Activated CD8-positive, alpha-beta memory T cell treated with anti-CD3 and anti-CD28 coated beads for 1 hour (primary cell): ENCODE measurements at regions not wholly inside any gene's neighbourhood (a gene's known extent, or its start where the extent isn't known, plus 50 kb on each side); places are given as distances from the start of the nearest gene placed in this dataset.
"Not testable (repeated sequence)": the region's sequence is repeated elsewhere in the genome, so short reads cannot be mapped to it uniquely, and the experiment has no call there.

Experiments
- DNase-seq, 2 donors: peaks; one replicate each; pipeline ENCODE4 v3.0.0-alpha.2; 2020; ENCODE audit warnings: low read depth in 1 of 2; ENCODE audit errors: extremely low read depth in 1 of 2

DNA sequence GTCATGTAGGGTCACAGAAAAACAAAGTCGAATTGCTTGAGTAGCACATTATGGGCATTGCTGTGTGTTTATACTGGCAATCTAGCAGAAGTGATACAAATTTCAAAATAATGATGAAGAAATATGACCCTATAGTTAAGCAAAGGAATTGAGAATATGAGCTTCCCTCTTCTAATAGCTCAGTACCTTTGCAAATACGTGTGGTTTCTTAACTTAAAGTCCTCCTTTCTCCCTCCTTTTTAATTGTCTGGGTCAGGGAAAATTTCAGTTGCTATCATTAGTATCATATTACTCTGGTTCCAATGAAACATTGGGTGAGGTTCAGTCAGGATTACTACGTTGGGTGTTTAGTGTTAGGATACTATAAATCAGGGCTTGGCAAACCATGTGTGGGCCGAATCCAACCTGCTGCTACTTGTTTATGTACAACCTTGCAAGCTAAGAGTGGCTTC is 166.8 kb upstream of the CARMIL1 start:
- no peak for DNase-seq

DNA sequence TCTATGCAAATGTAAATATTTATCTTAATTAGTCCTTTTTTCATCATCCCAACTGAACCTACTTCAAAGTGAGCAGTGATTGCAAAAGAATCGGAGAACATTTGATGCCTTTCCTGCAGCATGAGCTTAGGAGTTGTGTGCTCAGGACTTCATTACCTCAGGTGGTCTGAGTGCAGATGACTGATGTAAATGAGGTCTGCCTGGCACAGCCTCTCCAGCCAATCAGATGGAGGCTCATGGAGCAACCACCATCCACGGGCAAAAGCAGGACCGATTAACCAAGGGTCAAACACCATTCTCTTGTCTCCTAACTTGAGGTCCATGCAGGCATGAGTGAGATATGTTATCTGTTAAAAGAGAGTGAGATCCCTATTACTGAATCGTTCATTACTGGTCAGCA is 165.7 kb upstream of the CARMIL1 start:
- no peak for DNase-seq

DNA sequence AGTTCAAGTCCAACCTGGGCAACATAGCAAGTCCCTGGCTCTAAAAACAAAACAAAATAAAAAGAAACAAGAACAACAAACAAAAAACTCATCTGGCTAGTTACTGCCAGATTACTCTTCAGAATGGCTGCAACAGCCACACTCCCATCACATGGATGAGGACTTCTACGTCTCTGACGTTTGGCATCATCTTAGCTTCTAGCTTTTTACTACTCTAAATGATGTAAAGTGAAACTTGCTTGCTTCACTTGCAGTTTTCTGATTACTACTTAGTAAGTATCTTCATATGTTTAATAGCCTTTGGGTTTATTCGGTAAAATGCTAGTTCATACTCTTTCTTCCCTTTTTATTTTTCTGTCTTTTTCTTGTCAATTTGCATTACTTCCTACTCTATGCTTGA is 161.1 kb upstream of the CARMIL1 start:
- no peak for DNase-seq

DNA sequence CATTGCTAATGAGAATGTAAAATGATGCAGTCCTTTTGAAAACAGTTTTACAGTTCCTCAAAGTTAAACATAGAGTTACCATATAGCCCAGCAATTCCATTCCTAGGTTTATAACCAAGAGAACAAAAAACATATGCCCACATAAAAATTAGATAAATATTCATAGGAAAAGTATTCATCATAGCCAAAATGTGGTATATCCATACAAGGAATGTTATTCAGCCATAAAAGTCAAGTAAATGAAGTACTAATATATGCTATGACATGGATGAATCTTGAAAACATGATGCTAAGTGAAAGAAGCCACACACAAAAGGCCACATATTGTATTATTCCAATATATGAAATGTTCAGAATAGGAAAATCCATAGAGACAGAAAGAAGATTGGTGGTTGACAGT is 158.0 kb upstream of the CARMIL1 start:
- no peak for DNase-seq

DNA sequence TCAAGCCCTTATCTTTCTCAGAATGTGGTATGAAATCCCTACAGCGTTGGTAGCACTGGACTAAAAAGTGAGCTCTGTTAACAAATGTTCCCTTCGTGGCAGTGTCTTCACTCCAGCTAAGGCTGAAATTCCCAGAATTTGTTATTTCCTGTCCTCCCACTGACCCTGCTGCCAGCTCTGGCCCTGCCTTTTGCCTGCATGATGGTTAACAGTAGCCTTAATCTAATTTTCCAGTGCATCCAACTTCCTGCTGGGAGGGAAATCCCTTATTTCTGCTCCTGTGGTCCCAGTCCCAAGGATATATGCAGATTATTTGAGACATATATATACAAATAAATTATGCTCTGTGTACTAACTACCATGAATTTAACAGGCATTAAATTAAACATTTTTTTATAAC is 157.2 kb upstream of the CARMIL1 start:
- DNase-seq = no peak

DNA sequence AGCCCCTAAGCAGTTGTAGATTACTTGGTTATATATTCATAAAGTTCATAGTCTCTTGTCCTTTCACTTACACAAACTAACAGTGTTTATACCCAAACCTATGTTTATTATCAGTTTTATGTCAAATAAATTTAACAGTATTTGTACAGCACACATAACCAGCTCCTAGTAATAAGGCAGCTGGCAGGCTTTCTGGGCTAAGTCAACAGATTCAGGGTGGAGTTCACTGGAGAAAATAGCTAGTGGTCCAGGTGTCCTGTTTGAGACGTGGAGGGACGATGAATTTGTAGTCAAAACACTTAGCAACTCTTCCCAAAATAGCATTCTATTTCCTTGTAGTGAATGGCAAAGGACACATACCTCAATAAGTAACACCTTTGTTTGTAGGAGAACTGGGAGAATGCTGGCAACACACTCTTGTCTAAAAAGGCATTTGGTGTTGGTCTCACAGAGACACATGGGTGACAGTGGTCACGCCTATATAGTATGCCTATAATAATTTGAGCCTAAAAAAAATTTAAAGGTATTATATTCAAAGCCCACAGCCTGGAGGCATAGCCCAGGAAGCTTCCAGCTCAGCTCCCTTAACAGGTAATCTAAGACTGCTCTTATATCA is 156.4 kb upstream of the CARMIL1 start:
- no peak for DNase-seq

DNA sequence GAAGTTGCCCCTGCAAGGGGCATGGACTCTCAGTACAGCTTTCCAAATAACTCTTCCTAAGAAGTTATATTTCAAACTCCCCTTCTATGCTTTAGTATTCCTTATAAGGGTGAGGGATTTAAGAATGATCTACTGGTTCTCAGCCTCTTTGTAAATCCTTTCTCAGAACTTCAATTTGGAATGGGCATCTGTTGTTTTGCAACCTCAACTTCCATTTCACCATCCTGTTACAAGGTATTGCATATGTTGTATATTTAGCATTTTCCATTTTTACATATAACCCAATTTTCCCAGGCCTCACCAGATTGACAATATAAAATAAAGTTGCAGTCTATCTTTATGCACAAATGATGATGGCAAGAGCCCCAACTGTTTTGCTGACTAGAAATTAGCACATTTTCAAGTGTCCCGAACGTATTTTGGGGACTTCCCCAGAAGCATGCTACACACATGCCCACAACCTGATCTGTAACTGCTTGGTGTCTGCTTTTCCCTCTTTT is 154.9 kb upstream of the CARMIL1 start:
- DNase-seq = no peak

DNA sequence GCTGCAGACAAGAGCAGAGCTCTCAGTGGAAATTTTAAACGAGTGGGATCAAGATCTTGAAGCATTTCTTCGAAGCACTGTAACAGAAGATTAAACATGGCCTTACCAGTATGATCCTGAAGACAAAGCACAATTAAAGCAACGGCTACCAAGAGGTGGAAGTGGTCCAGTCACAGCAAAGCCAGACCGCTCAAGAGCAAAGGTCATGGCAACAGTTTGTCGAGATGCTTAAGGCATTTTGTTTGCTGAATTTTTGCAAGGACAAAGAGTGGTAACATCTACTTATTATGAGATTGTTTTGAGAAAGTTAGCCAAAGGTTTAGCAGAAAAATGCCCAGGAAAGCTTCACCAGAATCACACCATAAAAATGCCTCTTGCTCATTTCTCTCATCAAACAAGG is 153.4 kb upstream of the CARMIL1 start:
- no peak for DNase-seq

DNA sequence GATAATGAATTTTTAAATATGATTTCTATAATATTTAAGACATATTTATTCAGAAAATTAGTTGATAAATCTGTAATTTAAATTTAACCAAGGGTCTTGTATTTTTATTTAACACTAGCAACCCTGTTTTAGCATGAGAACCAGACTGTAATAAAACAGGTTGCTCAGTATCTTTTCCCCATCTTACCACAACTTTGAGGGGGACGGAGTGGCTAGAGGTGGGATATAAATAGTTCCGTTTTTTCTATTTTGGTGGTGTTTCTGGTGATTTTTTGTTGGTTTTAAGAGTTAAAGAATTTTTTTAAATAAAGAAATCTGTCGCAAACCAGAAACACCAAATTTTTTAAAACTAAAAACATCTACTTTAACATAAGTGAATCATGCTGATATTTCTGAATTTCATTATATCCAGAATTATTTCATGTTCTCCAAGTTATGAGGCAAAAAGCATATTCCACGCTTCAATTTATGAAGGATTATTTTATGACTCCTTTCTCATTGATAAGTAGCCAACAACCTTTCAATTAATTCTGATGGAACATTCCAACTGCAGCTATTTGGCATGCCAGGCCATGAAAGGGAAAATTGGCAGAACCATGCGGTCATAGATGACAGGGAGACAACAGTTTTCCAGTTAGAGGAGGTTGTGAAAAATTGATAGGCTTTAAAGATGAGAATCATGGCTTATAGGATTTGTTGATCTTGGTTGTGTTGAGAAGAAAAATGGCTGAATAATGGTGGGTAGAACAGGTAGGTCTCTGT is 151.9 kb upstream of the CARMIL1 start:
- DNase-seq = no peak

DNA sequence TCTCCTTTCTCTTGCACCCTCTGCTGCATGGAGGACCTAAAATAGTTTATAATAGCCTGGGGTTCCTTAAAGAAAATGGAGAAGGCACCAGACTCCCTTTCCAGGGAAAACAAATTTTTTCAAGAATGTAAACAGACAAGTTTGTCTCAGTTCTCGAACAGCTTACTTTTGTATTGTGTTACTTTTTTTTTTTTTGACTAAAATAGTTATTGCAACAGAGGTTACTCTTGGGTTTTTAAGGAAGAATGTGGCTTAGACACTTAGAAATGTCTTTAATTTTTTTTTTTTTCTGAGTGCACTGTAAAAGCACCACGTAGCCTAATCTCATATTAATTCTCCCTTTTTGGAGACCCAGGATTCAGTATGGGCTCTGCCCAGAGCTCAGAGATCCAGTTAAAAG is 148.7 kb upstream of the CARMIL1 start:
- no peak for DNase-seq

DNA sequence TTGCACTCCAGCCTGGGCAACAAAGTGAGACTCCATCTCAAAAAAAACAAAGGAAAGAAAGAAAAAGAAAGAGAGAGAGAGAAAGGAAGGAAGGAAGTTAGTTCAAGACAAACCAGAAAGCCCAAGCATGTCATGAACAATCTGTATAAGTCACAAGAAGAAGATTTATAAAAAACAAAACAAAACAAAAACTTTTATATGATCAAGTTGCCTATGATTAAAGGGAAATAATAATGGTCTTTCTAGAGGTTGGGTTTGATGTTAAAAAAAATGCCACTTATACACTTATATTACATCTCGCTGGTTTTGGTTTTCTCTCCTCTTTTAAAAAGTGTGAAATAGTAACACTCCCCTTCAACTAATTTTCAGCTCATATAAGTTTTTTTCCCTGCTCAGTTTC is 146.2 kb upstream of the CARMIL1 start:
- DNase-seq = no peak

DNA sequence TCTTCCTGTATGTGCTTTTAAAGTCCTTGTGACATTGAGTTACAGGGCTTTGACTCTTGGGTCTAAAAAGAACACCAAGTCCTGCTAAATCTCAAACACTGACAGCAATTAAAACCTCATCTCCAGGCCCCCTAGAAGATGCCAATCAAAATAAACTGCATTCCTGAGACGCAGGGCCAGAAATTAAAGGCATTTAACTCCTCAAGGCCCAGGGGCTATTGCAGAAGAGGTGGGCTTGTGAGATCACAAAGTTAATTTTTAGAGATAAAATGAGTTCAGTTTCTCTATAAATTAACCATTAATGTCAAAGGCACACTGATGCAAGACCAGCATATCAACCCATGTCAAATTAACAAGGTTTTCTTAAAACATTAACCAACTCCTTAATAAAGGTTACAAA is 145.6 kb upstream of the CARMIL1 start:
- no peak for DNase-seq

DNA sequence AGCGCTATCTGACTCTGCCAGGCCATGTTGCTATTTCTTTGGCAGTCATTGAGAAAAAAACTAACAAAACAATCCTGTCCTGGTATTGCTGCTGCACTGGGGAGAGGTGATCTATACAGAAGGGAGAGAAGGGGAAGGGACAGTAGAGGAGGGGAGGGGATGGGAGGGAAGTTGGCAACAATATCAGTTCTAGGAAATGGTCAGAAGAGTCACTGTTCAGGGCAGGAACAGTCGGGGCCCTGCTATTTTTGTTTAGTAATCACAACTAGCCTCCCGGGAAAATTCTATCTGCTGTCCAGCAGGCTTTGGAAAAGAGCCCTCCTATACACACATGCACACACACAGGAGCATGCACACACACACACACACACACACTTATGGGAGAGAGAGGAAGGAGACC is 142.3 kb upstream of the CARMIL1 start:
- DNase-seq = no peak

DNA sequence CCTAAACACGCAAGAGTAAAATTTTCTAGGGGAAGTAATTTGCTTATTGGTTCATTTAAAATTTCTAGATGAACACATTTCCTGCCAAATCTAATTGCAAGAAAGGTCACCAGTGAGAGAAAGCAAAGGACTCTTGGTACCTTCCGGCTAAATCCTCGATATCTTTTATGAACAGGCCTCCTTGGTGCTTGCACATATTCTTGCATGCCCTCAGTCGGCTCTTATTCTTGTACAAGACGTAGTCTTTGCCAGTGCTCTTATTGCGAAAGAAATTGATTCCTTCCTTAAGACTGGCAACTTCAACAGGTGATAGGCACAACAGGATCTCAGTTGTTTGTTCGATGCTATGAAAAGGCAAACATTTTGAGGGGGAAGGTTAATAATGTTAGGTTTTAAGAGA is 141.7 kb upstream of the CARMIL1 start:
- DNase-seq = no peak

DNA sequence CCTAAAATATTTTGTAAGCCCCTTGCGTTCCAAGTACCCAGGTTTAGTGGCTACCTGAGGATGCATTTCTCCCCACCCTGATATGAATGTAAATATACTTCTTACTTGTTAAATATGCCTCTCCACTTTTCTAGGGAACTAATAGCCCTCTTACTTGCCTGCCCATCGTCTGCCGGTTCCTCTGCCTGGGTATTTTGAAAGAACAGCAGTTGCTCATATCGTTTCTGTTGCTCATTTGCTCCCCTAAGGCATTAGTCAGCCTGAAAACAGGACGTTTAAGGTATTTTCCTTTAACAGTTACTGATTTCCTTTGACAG is 141.3 kb upstream of the CARMIL1 start:
- DNase-seq = no peak

DNA sequence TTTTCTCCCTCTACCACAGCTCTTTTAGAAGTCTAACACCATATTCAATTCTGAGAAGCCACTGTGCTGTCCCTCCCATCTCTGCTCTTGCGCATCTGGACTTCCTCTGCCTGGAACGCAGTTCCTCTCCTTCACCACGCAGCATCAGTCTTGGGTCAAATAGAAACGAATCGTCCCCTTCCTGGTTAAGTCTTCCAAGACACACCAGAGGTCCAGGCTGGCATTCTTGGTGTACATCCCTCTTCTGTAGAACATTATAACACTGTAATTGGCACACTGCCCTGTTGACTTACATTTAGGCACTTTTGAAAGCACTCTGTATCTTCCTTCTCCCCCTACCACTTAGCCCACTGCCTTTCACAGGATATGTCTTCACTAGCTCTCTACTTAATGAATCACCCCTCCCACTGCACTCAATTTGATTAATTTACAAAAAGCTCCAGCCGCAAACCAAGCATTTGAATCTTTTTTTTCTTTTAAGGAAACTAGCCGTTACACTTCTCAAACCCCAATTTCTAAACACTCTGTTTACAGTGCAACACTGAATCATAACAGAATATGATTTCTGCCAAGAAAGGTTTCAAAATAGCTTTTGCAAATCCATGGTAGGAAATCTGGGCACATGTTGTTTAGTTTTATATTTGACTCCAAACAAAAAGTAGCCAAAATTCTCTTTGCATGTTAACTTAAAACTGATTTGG is 140.8 kb upstream of the CARMIL1 start:
- peak; percentile 34 to 37 for DNase-seq

DNA sequence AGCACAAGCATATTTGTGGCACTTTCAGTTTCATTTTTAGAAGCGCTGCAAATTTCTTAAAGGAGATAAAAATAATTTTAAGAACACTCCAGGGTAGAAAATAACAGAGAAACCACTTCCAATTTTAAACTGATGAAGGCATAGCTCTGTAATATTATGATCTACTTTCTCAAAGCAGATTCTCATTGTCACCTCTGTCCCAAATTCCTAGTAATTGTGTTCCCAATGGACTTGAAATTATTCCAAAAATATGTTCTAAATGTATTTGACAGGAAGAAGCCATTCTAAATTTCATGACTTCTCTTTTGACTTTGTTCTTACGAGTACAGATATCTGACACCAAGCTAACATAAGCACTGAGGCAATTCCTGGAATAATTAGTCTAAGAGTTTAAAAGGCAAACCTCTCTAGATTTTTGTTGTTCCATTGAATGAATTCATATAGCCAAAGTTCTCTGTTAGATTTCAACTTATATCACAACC is 140.2 kb upstream of the CARMIL1 start:
- no peak for DNase-seq

DNA sequence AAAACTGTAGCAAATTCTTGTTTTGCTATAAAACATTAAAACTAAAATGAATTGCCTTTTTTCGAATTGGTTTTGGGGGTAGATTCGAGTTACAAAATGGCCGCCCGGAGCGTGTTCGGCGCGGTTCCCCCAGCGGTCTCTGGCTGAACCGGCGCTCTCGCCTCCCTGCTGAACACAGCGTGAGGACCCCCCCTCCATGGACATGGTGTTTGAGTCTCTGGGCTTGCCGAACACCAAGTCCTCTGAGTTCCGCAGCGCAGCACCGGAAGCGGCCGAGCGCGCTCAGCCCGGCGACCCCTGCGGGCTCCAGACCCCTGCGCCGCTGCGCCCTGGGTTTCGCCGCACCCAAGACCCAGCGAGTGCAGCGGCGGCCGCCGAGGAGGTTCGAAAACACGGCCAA is 139.6 kb upstream of the CARMIL1 start:
- DNase-seq = not testable (repeated sequence)

DNA sequence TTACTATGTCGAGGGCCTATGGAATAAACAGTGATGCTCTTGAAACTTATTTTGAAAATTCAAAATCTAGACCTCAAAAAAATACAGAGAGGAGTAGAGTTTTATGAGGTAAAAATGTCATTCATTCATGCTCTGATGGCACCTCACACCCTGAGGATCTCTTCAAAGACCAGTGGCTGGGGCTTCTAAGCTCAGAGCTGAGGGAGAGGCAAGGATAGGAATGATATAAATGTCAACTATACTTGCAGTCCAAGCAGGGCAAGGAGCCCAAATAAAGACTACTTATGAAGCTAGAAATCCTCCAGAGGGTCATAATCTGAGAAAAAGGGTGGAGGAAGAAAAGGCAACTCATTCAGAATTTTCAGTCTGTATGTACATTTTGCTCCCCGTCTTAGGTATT is 136.7 kb upstream of the CARMIL1 start:
- no peak for DNase-seq

DNA sequence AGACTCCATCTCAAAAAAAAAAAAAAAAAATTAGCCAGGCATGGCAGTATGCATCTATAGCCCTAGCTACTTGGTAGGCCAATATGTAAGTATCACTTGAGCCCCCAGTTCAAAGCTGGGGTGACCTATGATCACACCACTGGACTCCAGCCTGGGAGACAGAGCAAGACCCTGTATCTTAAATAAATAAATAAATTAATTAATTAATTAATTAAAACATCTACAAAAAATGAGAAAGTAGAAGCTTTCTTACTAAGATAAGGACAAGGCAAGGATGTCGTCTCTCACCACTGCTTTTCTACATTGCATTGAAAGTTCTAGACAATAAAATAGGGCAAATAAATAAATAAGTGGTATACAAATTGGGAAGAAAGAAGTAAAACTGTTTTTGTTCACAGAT is 134.3 kb upstream of the CARMIL1 start:
- no peak for DNase-seq

DNA sequence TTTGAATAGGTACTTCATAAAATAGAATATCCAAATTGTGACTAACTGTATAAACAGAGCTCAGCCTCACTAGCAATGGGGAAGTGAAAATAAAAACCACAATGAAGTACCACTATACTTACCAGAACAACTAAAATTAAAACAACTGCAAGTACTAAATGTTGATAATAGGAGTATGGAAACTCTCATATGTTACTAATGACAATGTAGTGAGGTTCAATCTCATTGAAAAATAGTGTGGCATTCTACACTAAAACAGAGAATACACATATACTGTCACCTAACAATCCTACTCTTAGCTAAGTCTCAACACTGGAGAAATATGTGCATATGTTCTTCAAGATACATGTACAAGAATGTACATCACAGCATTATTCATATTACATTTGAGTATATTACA is 132.0 kb upstream of the CARMIL1 start:
- DNase-seq = no peak

DNA sequence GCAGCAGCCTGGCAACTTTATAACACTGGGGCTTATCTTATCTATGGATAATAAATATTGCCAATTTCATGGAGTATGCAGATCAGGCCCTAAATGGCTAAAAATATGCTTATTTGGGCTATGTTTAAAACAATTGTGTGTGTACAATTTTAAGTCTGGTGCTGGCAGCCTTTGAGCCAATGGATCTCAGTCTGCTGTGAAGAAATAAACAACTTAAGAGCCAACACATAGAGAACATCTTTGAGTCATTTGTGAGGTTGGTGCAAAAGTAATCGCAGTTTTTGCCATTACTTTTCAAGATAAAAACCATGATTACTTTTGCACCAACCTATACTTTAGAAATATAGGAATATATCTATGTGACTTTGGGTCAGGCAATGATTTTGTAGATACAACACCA is 129.1 kb upstream of the CARMIL1 start:
- DNase-seq = no peak
